Lung (tissue), 11 donors: ENCODE measurements at regions not wholly inside any gene's neighbourhood (a gene's known extent, or its start where the extent isn't known, plus 50 kb on each side); places are given as distances from the start of the nearest gene placed in this dataset.
A peak's percentile ranks its signal among the peaks of the same experiment; 100 is the strongest.

Source experiments
- ATAC-seq: fragments of 200-7000 bp; cut with Tn5 transposase; one replicate; pipeline ENCODE4 v1.9.1; 2020; ENCODE audit warnings: moderate number of reproducible peaks; ENCODE audit not compliant: insufficient read depth, low FRiP score
- DNase-seq, 3 donors: peaks; one replicate each; pipeline ENCODE4 v3.0.0-alpha.2; 2013 to 2017
- H3K27ac ChIP-seq, 2 donors: one replicate each; pipeline ENCODE4 v1.5.1; 2013; ENCODE audit warnings: mild to moderate bottlenecking in 2 of 2, moderate library complexity in 2 of 2, control low read depth in 1 of 2, inconsistent platforms in 1 of 2, low read depth in 1 of 2, low read length in 1 of 2
- H3K27me3 ChIP-seq, 3 donors: one replicate each; pipeline ENCODE4 v1.5.1; 2013; ENCODE audit warnings: low read length in 2 of 3; ENCODE audit not compliant: control insufficient read depth in 3 of 3, insufficient read depth in 3 of 3
- H3K36me3 ChIP-seq, 4 donors: one replicate each; pipeline ENCODE4 v1.5.1; 2013; ENCODE audit warnings: low read length in 4 of 4, mild to moderate bottlenecking in 1 of 4, moderate library complexity in 1 of 4; ENCODE audit not compliant: control insufficient read depth in 4 of 4, insufficient read depth in 4 of 4
- H3K4me1 ChIP-seq, 5 donors: one replicate each; pipeline ENCODE4 v1.5.1; 2013; ENCODE audit warnings: low read length in 5 of 5, mild to moderate bottlenecking in 2 of 5, moderate library complexity in 1 of 5; ENCODE audit not compliant: control insufficient read depth in 5 of 5, insufficient read depth in 5 of 5
- H3K4me3 ChIP-seq: one replicate; pipeline ENCODE4 v1.5.1; 2013; ENCODE audit warnings: mild to moderate bottlenecking, control low read depth, moderate library complexity
- H3K9ac ChIP-seq, 2 donors: one replicate each; pipeline ENCODE4 v1.5.1; 2013; ENCODE audit warnings: low read length in 2 of 2, control low read depth in 1 of 2; ENCODE audit not compliant: insufficient read depth in 1 of 2
- H3K9me3 ChIP-seq, 4 donors: one replicate each; pipeline ENCODE4 v1.5.1; 2013; ENCODE audit warnings: low read length in 3 of 4, mild to moderate bottlenecking in 1 of 4, moderate library complexity in 1 of 4; ENCODE audit not compliant: control insufficient read depth in 4 of 4, insufficient read depth in 3 of 4
- WGBS, 2 donors: extraction: QIAGEN DNeasy Blood & Tissue Kit; methylation state at CpG; one replicate each; pipeline ENCODE4 v1.1.7; 2013; 5-methylcytosine and 5-hydroxymethylcytosine counted together
- TF ChIP-seq, protein P1 (sequence below): IDR thresholded peaks from 2 replicates; pipeline ENCODE4 v1.5.1; 2012; ENCODE audit warnings: mild to moderate bottlenecking; ENCODE audit errors: control extremely low read depth, extremely low read depth
- donor health status: control.
- donor health status: control.
- donor health status: Bipolar disorder and iron deficiency.
- donor health status: healthy.
- donor health status: DM: yes; HTN: yes; CAD: no.

DNA sequence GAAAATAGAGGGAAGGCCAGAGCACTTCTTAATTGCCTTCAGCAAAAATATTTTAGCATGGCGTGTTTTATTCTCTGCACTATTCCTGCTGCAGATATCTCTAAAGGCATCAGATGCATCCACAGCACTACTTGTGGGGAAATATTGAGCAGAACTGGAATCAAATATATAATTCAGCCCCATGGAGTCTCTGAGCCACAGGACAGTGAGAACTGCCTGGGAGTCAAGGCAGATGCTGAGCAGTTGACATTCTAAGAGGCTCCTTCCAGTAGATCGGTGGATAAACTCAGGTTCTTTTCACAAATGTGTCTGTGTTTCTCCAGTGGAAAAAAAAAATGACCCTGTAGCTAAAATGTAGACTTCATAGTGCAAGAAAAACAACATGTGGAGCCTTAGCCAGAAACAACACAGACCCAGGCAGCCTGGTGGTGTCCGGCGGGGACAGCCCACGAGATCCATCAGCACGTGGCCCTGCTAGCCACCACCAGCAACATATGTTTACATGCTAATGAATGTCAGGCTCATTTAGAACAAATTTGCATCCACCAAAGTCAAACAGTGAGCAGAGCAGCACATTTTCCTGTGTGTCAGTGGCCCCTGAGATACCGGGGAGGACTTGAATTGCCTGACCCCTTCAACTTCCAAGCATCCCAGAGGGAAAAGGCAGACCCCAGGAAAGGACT is 123.3 kb upstream of the PFKP start:
- ATAC-seq = no peak

DNA sequence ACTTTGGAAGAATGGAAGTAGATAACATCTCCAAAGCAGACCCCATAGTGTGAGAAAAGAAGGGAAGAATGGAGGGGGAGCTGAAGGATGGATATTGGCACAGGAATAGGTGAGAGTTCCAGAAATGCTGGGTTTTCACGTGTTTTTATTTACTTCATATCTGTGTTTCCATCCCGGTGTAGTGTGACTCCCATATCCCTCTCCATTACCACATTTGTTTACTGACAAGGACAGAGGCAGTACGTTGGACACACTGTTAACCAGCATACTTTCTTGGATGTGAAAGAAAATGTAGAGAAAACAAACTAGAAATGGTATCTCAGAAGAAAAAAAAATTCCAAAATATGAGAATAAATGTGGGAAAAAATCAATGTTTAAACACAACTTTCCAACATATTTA is 124.4 kb upstream of the PFKP start:
- Histone ChIP-seq H3K9ac (no peak overlapping the region), H3K27me3 (peaks cover 0 to 2% (median 0%) of the 10 kb centered on the region in 3 donors), H3K4me1 (no peaks in the 10 kb centered on the region), H3K36me3 (no peaks in the 10 kb centered on the region), H3K27ac (no peak overlapping the region), H3K4me3 (no peak overlapping the region), H3K9me3 (peaks cover 0 to 2% (median 0%) of the 10 kb centered on the region in 4 donors)
- ATAC-seq (no peak), DNase-seq (no peak)
- 35 to 53% methylated on average over 3 of the region's 3 CpGs for WGBS, 2 donors
- TF ChIP-seq, protein P1, sequence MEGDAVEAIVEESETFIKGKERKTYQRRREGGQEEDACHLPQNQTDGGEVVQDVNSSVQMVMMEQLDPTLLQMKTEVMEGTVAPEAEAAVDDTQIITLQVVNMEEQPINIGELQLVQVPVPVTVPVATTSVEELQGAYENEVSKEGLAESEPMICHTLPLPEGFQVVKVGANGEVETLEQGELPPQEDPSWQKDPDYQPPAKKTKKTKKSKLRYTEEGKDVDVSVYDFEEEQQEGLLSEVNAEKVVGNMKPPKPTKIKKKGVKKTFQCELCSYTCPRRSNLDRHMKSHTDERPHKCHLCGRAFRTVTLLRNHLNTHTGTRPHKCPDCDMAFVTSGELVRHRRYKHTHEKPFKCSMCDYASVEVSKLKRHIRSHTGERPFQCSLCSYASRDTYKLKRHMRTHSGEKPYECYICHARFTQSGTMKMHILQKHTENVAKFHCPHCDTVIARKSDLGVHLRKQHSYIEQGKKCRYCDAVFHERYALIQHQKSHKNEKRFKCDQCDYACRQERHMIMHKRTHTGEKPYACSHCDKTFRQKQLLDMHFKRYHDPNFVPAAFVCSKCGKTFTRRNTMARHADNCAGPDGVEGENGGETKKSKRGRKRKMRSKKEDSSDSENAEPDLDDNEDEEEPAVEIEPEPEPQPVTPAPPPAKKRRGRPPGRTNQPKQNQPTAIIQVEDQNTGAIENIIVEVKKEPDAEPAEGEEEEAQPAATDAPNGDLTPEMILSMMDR = no peak

More for the DNA sequence above, 123.3 kb upstream of the PFKP start:
- Histone ChIP-seq H3K4me3 (no peak overlapping the region), H3K36me3 (no peaks in the 10 kb centered on the region), H3K27ac (no peak overlapping the region), H3K9ac (no peak overlapping the region), H3K9me3 (peaks cover 0 to 2% (median 0%) of the 10 kb centered on the region in 4 donors), H3K27me3 (no peaks in the 10 kb centered on the region), H3K4me1 (no peaks in the 10 kb centered on the region)
- TF ChIP-seq, protein P1 = no peak
- DNase-seq = no peak
- 86 to 87% methylated on average over 7 of the region's 7 CpGs for WGBS, 2 donors

DNA sequence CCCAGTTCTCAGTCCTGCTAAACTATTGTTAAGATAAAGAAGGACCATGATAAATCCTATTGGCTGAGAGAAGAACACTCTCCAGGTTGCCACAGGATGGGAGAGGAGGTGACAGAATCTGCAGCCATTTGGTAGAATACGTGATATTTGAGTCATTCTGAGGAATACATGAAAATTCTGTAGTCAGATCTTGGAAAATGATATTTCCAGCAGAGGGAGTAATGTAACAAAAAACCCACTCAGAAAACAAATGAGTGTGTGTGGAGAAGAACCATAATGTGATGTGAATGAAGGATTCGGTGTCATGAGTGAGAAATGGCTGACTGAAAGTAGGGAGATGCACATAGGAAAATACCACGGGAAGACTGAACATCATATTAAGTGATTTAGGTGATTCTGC is 128.5 kb upstream of the PFKP start:
- Histone ChIP-seq H3K4me3 (no peak overlapping the region), H3K9ac (no peak overlapping the region), H3K27ac (no peak overlapping the region), H3K27me3 (peaks cover 0 to 14% (median 10%) of the 10 kb centered on the region in 3 donors), H3K9me3 (peaks cover 0 to 5% (median 0%) of the 10 kb centered on the region in 4 donors), H3K36me3 (no peaks in the 10 kb centered on the region), H3K4me1 (peaks cover 0 to under 1% (median 0%) of the 10 kb centered on the region in 5 donors)
- TF ChIP-seq, protein P1 = no peak
- ATAC-seq (no peak), DNase-seq (peak in 1 of 3 donors; percentile 17)
- 76 to 78% methylated on average over 3 of the region's 3 CpGs for WGBS, 2 donors
